Stimulated activated CD8-positive, alpha-beta memory T cell treated with anti-CD3 and anti-CD28 coated beads, Interleukin-7, amount 100 ng/mL, for 48 hours (primary cell): ENCODE measurements at regions not wholly inside any gene's neighbourhood (a gene's known extent, or its start where the extent isn't known, plus 50 kb on each side); places are given as distances from the start of the nearest gene placed in this dataset.

Experiments
- DNase-seq, 2 donors: peaks; one replicate each; pipeline ENCODE4 v3.0.0-alpha.2; 2020; ENCODE audit warnings: low read depth in 1 of 2; ENCODE audit errors: extremely low read depth in 1 of 2

DNA sequence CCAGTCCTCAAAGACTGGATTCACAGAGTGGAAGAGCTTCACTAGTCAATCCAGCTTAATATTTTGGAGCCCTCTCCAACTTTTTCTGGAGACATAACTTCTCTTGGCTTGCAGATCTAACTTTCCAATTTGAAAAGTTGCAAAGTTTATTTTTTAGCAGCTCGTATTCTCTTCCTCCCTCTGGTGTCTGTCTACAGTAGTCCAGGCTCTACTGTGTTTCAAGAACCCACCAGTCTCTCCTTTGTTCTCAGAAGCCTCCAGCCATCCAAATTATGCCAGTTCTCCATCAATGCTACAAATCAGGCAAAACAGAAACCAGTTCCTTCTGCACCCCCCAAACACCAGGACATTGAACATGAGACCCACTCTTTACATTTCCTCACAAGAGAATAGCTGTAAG, 376.1 kb upstream of the OPRM1 start:
- DNase-seq: no peak

DNA sequence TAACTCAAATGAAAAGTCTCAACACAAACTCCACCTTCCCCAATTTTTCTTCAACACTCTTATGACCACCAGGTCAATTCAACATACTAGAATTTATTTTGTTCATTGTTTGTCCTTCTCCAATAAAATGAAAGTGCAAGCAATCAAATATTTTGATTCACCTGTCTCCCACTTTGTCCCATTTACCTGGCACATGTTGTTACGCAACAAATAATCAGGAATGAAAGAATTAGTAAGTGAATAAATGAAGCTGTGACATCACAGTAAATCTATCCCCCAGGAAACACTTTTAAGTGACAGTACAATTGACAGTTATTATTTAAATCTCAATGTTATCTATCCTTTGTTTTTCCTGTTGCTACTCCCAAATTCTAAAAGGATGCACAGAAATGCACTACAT, 393.7 kb upstream of the OPRM1 start:
- DNase-seq: no peak

DNA sequence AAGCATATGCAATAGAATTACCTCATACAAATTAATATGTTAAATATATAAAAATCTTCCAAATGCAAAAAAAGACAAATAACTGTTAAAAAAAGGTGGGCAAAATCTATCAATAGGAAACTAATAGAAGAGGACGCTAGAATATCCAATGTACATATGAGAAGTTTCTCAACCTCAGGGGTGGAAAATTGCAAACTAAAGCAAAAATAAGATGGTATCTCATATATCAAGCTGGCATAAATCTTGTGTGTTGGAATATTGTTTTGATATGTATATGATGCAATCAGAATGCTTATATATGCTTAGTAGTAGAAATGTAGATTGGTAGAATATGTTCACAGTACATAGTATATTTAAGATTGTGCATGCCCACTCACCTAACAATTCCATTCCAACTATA, 395.0 kb upstream of the OPRM1 start:
- no peak for DNase-seq

DNA sequence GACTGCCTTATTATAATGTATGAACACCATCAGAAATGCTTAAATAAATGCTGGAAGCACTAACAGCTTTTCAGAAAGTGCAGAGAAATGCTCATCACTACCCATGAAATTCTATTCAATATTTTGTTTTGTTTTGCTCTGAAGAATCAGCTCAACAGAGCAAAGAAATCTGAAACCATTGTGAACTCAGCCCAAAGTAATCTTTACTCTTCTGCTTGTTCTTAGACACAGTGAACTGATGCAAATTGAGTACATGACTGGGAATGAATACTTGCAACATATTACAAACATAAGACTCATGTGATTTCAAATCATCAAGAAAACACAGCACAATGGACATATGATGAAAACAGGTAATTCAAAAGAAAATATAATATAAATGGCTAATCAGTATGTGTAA, 404.6 kb upstream of the OPRM1 start:
- no peak for DNase-seq

DNA sequence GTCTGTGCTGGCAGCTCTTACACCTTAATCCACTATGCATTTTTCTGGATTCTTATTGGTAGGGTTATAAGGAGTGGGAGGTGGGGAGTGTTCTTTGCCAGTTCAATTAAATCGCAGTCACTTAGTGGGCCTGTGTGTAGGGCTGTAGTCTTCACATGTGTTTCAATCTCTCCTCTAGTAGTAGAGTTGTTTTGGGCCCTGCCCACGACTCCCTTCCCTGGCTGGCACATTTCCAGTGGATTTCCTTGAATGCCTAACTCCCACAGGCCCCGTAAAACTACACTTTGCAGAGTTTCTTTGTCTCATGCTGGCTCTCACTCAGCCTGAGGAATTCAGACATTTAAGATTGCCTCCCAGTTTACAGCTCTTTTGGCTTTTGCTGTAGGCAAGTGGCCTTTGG, 414.0 kb upstream of the OPRM1 start:
- no peak for DNase-seq

DNA sequence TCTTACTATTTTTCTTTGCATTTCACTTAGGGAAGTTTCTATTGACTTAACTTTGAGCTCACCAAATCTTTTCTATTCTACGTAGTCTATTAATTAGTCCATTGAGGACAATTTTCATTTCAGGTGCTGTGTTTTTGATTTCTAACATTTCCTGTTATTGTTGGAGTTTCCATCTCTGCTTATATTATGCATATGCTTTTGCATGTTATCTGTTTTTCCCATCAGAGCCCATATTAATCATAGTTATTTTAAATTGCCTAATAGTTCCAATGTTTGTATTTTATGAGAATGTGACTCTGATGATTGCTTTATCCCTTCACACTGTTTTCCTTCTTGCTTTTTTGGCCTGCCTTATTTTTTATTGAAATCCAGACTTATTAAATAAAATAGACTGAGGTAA, 414.5 kb upstream of the OPRM1 start:
- no peak for DNase-seq

DNA sequence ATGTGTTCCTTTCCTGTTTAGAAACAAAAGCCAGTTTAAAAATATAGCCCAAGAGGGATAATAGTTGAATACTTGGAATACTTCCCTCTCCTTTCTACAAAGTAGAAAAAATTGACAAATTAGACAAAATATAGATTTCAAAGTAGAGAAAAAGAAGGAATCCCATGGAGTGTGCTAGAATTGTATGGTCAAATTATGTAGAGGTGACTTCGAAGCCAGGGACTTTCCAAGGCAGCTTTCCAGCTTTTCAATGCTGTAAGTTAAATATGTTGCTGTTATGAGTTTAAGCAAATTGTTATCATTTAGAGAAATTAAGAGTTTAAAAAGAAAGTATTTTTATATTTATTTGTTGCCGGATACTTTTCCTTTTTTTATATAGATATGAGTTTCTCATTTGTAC, 415.5 kb upstream of the OPRM1 start:
- no peak for DNase-seq

DNA sequence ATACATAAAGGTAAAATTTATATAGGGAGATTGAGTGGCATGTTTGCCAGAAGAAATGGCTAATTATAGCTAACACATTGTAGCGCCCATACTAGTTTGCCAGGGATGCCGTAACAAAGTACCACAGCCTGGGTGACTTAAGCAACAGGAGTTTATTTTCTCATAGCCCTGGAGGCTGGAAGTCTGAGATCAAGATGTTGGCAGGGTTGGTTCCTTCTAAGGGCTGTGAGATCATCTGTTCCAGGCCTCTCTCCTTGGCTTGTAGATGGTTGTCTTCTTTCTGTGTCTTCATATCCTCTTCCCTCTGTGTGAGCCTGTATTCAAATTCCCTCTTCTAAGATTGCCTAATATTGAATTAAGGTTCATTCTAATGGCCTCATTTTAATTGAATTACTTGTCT, 417.5 kb upstream of the OPRM1 start:
- DNase-seq: no peak

DNA sequence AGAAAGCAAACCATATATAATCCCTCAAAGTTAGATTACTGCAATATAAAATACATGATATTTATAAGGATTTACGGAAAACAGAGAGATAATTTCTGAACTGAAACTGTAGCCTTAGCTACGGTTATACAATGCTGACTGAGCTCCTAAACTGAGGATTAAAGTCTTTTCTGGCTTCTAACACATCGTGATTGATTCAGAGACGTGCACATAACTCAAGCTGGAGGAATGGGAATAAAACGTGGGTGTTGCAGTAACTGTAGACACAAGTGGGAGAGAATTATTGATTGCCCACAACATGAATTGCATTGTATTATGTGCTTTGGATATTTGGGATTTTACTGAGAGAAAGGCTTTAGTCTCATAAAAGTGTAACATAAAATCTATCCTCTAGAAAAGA, 418.0 kb upstream of the OPRM1 start:
- no peak for DNase-seq

DNA sequence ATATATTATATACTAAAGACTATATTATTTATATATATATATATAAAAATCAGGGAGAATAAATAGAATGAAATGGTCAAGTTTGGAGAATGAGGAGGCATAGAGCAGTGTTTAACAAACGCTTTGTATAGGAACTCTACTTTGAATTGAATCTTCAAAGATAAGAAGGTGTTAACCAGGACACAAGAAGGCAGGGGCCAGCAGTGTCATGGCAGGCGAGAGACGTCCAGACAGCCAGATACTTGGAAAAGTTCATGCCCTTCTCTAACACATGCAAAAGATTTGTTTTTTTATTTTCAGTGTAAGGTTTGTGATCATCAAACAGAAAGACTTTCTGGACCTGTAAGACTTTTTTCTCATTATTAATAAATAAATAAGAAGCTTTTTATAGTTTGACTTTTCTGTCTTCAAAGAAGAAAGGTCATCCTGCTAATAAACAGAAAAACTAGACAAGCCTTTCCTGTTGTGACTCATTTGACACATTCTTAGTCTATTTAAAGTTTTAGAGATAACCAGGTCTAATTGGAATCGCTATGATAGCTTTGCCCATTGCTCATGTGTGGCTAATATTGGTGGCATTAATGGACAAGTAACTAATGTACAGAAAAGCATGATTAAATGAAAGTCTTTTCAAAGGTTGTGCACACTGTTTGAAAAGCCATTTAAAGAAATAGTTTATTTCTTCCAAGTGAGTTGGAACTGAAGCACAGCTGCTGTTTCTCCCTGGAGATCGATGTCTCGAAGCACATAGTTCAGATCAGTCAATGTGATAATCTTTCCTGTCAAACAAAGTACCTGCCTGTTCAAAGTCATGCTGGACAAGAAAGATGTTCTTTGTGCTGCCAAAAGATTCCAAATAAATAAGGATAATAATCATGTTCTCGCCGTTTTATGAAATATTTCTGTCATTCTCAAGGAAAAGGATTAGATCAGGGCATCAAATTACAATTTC, 420.4 kb upstream of the OPRM1 start:
- no peak for DNase-seq

DNA sequence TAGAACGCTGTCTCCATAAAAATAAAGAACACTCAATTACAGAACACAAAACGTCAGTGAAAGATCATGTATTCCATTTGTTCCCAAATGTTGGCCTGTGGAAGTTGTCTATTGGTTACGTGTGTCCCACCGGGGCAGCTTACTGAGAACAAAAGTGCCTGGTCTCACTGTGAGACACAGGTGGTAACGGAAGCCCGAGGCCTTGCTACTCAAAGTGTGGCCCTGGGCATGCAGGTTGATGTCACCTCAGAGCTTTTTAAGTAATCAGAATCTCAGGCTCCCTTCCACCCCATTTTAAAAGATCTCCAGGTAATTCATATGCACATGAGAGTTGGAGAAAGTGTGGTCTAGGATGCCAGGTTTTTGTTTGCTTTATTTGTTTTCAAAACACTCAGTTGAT, 422.5 kb upstream of the OPRM1 start:
- DNase-seq: no peak

DNA sequence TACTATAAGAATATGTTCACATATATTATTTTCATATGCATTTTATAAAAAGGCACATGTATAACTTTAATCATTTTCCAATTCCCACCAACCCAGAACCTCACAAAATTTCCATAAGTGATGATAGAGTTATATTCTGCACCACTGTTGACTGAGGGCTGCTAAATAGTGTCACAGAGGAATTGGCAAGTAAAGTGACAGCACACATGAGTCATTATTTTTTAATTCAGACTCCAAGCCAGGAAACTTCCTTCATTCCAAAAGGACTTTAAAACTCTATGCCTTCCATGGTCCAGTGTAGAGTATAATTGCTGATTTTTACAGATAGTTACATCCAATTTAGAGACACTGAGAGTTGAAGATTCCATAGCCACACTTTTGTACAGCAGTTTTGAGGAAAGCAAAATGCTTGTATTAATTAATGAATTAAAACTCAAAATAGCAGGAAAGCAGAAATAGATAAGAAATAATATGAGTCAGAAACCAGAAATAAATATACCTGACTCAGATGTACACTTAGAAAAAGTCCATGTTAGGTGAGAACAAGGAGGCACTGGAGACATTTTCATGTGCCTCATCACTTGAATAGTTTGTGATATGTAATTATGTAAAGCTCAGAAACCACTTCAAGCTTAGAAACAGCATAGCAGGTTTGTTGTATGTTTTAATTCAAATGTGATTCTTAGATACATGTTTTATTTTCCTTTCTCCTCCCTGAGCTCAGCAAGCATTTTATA, 425.2 kb upstream of the OPRM1 start:
- no peak for DNase-seq

DNA sequence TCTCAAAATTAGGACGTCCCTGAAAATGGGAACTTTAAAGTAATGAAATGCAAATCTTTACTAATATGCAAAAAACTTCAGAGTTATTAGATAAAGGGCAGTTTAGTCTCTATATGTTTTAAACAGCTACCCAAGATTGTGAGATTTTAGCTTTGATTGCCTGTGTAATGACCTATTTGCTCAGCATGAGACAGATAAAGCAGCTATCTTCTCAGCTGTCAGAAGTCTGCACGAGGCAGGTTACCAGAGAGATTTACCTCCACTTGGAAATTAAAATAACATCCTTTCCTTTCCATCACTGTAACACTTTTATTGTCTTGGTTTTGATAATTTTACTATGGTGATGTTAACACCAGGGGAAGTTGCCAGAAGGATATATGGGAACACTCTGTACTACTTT, 436.6 kb upstream of the OPRM1 start:
- no peak for DNase-seq

DNA sequence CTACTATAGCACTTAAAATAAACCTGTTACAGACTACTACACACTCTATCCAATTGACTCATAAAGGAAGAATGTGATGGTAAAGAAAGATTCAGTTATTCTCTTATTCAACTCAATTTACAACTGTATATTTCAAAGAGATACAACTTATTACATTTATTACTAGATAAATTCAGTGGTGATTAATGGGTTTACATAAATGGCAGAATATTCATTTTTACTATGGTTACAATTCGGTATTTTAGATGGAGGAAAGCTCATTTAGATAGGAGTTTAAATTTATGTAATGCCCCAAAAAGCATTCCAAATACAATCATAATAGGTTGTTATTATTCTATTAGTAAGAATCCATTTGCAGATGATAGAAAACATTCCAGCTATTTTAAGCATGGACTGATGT, 439.1 kb upstream of the OPRM1 start:
- DNase-seq: no peak

DNA sequence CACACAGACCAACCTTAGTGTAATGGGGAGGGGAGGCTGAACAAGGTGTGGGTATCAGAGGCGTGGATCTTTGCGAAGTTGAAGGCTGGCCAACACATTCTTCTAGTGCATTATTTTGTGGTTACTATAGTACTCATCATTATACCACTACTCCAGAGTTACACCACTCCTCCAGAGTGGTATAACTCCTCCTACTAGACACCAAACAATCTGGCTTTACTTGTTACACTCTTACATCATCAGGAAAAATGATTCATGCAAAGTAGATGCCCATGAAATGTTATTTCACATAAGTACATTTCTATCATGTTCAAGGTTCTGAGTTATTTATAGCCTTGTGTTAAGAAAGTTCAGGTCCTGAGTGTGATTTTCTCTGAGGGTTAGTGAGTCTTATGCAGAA, 443.1 kb upstream of the OPRM1 start:
- no peak for DNase-seq

DNA sequence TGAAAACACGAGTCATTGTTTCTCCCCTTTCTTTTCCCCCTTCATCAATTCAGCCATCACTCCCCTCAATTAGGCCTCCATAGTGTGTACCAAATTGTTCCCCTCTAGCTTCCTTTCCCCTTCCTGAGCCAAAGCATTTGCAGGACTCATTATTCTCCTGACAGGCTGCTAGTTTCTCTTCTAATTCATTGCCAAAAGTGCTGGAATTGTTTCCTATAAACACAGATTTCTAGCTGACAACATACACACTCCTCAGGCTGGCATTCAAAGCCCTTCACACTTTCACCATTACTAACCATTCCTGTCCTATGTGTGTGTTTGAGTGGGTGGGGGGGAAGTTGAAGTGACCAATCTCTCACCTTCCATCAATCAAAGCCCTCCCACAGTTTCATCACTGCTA, 444.2 kb upstream of the OPRM1 start:
- no peak for DNase-seq

DNA sequence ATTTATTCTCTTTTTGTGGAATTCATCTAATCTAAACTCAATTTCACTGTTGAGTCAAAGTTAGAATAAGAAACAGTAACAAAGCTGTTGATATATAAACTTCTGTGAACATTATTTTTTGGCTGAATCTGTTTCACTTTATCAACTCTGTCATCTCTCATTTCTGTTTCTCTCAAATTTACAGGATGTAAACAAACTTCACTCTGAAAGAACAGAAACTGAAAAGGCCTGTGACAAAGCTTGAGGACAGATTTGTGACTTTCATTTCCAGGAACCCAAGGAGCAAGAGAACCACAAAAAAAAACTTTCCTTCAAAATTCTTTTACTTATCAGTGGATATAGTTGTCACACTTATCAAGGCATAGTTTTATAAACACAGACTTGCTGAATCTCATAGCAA, 447.9 kb upstream of the OPRM1 start:
- DNase-seq: no peak

DNA sequence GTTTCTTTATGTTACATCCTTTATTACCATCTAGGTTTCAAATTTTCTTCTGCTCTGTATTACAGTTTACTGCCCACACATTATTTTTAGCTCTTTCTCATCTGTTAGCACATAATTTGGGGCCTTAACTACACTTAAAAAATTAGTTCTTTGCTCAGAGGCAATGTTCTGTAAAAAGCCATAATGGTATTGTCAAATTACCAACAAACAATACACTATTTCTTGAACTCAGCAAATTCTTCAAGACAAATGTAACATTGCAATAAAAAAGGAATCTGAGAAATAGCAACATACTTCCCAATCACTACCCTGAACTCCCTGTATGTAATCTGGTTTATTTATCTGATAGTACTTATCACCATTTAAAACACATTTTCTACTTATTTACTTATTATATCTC, 448.6 kb upstream of the OPRM1 start:
- no peak for DNase-seq

DNA sequence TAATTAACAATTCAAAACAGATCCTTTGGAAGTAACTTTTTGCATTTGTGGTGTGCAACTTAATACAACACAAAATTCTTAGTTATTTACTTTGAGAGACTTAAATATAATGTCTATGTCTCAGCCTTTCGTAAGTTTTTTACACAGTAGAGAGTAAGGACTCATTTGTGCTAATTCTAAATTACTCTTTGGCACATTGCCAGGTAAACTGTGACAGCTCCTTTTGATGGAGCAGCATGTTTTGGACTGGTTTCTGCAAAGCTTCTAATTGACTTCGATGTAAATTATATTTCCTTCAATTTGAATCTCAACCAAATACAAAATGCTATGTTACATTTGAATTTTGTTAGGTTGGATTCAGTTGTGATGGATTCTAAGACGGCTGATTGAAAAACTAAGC, 450.7 kb upstream of the OPRM1 start:
- DNase-seq: no peak

DNA sequence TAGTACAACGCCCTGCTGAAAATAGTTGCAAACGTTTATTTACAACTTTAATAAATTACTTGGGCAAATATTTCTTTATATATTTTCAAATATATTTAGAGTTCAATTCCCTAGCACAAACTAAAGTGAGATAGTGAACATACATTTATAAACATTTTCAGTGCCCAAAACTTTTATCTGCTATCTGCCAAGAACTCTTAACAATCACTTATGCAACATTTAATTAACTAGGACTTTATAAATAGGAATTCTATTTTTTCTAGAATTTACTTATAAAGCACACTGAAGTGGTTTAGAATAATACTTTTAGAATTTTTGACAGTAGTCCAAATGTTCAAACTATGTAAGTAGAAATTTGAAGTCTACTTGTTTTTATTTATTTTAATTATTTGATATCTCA, 452.6 kb upstream of the RGS17 start:
- no peak for DNase-seq

DNA sequence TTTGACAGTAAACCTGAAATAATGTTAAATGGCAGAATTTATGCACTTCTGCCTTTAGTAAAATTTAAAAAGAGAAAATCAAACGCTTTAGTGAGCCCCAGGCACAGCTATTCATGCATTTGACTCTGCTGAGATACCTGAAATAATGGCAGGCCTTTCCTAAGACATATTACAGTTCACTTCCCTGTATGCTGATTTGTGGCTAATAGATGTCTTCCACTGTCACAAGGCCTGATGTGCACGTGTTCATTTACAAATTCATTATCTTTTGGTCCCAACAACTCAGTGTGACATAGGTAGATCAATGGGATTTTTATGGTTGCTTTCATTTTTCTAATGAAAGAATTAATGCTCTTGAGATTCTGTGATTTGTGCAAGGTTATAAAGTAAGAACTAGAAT, 449.7 kb upstream of the RGS17 start:
- DNase-seq: no peak

DNA sequence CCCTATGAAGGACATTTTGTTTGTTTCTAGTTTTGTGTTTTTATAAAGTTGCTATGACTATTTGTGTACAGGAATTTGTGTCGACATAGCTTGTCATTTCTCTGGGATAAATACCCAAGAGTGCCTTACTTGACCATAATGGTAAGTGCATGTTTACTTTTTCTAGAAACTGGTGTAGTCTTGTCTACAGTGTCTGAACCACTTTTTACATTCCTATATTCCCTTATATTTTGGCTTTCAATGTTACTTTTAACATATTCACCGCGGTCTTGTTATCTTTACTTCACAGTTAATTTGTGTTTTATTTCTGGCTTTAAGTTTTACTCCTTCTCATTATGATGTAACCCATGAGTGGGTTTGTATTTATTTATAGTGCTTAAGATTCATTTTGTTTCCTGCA, 444.4 kb upstream of the RGS17 start:
- no peak for DNase-seq
